ENCODE measurements at regions not wholly inside any gene's neighbourhood (a gene's known extent, or its start where the extent isn't known, plus 50 kb on each side); places are given as distances from the start of the nearest gene placed in this dataset.
"Not testable (repeated sequence)": the region's sequence is repeated elsewhere in the genome, so short reads cannot be mapped to it uniquely, and the experiment has no call there.

- no peak for FAIRE-seq
Measured at GRCh38 chr6:133758815-133759335, 130.0 kb upstream of the TCF21 start.

DNA sequence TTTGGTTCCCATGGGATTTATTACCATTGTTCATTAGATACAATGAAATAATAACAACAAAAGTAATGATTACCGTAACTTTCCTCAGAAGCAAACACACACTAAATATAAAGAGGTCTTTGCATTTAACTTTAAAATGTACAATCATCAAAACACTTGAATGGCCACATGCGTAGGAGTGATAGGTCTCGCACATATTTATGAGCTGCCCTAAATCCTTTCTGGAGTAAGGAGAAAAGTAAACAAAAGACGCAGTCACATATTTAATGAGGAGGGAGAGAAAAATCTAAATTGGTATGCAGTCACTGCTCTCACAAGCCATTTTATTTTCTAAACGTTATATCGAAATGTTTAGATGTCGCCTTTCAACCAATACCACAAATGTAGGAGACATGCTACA, 129.4 kb upstream of the TCF21 start:
- FAIRE-seq = no peak

DNA sequence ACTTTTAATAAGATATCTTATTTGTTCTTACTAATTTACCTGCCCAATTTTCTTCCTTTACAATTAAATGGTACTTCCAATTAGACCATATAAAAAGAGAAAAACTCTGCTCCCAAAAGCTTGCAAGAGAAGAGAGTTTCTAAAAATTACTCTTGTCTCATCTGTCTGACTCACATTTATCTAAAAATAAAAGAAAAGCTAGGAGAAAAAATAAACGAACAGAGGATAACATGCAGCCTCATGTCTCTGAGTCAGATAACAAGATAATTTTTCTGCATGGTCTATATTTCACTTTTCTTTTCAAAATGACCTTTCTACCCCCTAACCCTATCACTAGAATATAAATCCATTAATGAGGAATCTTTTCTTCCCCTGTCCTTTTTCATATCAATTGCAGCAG, 127.2 kb upstream of the TCF21 start:
- no peak for FAIRE-seq

DNA sequence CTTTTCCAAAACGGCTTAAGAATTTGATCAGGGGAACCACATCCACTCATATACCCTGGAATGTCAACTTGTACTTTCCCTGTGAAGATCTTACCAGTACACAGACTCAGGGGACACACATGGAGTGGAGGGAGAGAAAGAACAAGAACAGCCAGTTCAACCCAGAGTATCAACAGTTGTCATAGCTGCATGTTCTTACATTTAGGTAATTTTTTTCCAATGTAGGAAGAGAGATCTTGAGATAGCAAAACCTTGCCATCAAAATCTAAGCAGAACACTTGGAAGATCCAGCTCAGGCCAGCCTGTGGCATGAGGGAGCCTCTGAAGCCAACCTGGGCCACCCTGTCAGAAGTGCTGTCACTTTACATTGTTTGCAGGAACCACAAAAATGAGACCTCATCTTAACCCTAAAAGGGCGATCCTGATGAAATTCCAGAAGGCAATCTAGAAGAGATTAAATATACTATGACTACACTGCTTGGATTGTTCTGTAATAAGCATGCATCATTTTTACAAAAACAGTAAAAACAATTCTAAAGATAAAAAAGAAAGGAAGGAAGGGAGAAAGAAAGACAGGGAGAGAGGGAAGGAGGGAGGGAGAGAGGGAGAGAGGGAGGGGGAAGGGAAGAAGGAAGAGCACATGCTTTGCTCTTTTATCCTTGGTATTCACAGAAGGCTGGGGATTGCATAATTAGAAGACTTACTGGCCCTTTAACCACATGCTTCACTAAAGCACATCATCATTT, 124.7 kb upstream of the TCF21 start:
- no peak for FAIRE-seq

- FAIRE-seq = no peak
Measured at GRCh38 chr6:133764754-133765208, 124.1 kb upstream of the TCF21 start.

DNA sequence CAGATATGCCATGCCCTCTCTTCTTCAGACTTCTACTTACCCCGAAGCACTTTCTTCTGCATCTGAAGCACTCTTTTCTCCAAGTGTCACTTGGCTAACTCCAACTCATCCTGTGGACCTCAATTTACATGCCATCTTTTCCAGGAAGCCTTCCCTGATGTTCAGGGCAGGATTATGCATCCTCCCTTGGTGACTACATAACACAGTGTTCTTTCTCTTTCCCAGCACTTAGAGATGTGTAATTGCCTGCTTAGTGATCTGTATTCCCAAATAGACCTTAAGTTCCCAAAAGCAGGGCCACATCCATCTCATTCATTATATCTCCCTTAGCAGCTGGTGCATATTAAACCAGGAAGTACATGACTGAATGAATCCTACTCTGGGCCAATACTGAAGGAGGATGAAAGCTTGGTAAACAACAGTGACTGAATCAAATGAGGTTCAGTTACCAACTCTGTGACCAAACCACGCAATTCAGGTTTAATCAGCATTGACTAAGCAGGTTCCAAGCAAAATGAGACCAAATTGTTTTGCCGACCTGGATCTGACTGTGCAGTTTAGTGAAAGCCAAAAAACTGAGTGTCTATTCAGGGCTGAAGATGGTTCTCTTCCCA, 121.4 kb upstream of the TCF21 start:
- FAIRE-seq = peak; percentile 27

DNA sequence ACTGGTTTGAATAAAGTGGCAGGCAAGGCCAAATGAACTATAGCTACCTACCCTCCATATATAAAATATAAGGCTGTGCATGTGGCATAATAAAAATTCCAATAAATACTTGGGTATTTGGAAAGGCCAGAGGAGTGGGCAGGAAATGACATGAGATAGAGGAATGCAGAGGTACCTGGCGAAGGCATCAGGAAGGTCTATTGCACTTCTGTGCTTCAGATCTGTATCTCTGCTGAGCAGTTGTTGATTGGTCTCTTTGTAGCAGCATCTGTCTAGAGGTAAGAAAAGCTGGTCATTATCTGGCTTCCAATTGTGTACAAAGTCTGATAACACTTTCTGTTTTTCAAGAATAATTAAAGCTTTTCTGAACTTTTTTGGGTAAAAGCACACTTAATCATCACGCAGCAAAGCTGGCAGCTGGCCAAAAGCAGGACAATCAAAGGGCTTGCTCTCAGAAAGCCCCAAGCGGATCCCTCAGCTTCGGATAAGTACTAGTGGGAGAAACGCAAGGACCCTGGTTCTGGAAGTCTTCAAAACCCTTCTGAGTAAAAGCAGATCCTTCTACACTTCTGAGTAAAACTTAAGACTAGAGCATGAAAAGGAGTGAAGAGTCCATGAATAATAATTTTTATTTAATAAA, 120.1 kb upstream of the TCF21 start:
- FAIRE-seq = no peak

DNA sequence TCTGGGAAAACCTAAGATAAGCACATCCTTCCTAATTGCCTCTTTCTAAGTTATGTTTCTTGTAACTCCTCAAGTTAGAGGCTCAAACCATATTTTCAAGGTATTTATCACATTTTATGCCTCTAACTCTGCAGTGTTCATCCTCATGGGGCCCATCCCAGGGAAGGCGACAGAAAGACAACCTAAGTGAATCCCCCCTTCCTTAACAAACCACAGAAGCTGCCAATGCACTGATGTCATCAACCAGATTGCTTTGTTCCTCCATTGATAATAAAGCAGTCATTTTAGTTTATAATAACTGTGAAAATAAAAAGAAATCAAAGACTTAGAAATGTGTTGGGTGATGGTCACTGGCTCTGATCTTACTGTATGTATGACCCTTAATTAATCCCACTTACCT, 119.5 kb upstream of the TCF21 start:
- no peak for FAIRE-seq

DNA sequence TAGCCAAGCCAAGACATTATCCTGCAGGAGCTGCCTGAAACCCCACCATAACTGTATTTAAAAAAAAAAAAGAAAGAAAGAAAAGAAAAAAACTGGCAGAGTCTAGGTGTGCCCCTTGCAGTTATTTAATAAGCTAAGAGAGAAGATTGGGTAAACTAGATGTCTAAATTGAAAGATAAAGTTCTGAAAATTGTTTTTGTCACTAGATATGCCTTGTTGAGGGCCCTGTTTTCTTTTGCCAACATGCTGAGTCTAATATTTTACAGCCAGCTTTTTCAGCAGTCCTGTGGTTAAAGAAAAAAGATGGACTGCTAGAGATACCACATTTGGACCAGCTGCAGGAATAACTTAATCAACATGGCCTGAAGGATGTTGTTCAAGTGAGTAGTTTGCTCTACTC, 116.3 kb upstream of the TCF21 start:
- FAIRE-seq = no peak

- no peak for FAIRE-seq
Measured at GRCh38 chr6:133773776-133774175, 115.1 kb upstream of the TCF21 start.

- no peak for FAIRE-seq
Measured at GRCh38 chr6:133774356-133774755, 114.6 kb upstream of the TCF21 start.

GRCh38 chr6:133778414-133779130, 110.3 kb upstream of the TCF21 start:
- no peak for FAIRE-seq

DNA sequence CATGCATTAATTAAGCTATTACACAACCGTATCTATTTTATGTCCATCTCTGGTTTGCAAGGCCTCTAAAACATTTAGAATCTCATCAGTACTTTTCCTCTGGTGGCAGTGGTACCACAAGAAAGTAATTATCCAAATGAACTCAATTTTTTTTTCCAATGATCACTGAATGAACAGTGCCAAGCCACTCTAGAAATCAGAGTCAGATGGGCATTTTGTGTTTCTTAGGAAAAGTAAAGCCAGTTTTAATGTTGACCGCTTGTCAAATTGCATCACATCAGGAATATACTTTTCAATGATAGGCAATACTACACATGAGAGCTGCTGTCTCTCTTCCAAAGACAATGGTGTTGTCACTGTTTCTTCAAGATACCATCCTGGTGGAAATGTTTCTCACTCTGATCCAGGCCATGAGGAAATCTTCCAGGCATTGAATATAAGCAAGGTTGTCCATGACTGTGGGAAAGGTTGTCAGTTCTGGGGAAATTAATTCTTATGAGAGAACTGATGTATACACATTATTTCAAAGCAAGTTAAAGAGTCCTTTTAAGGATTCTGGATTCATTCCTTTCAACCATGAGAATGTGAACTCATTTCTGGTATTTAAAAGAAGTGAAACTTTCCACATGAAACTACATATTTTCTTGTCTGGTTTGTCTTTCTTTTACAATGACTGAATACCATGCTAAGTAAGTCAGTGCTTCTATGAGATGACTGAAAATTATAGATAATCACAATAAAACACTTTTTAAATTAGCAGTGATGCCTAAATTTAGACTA, 108.8 kb upstream of the TCF21 start:
- no peak for FAIRE-seq

DNA sequence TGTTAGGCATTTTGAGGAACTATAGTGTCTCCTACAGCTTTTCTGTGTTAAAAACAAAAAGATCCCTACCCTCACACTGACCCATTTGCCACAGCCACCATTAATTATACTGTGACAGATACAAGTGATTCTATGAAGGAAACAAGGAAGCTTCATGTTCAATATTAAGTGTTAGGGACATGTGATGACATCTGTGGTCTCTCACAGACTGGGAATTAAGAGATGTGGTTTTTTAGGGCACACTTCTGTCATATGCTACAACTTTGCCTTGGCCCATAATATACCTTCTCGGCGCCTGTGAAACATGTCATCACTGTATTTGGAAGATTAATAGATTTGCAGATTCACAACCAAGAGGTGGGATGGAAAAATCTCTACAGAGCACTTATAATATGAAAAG, 102.9 kb upstream of the TCF21 start:
- FAIRE-seq = no peak

DNA sequence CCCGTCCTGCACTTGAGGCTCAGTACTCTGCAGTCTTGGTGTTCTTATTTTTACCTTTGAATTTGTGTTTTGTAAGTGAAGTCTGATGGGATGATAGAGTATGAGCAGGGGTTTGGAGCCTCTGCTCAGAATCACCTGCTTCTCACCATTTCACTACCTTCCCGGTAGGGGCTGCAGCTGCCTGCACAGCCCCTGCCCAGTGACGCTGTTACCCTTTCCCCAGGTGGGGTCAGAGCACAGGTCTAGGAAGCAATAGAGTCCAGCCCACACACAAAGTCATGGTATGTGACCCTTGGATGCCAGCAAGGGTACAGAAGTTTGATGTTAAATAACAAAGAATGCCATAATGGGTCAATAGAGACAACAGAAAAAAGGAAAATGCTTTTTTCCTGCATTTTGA, 101.8 kb upstream of the TCF21 start:
- no peak for FAIRE-seq

DNA sequence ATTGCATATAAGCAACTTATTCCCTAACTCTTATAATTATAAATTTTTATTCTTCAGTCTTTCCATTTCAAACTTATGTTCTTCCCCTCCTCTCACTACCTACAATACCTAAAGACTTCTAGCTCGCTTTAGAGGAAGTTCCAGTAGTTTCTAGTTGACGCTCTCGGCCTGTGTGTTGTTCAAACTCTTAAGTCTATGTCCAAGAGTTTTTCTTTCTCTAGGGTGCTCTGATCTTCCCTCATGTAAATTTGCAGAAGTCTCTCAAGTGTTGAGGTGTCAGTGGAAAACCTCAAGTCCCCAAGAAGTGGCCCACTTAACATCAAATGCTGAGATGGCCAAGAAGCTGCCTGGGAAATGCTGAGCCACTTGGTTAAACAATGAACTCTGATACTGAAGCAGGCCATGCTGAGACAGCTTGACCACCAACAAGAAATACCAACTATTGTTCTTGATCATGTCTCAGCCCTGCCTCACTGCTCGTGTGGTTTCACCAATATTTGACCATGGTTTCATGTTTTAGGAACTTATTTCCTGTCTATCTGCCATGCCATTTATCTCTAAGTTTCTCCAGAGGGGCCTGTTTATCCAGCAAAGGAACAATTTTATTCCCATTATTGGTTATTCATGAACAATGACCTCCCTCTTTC, 100.9 kb upstream of the TCF21 start:
- no peak for FAIRE-seq

- FAIRE-seq = no peak
Measured at GRCh38 chr6:133788556-133788955, 100.4 kb upstream of the TCF21 start.

DNA sequence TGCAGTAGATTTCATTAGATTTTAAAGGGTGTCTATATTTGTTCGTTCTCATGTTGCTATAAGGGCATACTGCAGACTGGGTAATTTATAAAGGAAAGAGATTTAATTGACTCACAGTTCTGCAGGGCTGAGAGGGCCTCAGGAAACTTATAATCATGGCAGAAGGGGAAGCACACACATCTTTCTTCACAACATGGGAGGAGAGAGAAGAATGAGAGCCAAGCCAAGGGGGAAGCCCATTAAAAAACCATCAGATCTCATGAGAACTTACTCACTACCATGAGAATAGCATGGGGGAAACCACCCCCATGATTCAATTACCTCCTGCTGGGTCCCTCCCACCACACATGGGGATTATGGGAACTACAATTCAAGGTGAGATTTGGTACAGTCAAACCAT, 99.5 kb upstream of the TCF21 start:
- not testable (repeated sequence) for FAIRE-seq

- FAIRE-seq = not testable (repeated sequence)
Measured at GRCh38 chr6:133790756-133791155, 98.2 kb upstream of the TCF21 start.

- peak; percentile 55 for FAIRE-seq
Measured at GRCh38 chr6:133795051-133795450, 93.9 kb upstream of the TCF21 start.

DNA sequence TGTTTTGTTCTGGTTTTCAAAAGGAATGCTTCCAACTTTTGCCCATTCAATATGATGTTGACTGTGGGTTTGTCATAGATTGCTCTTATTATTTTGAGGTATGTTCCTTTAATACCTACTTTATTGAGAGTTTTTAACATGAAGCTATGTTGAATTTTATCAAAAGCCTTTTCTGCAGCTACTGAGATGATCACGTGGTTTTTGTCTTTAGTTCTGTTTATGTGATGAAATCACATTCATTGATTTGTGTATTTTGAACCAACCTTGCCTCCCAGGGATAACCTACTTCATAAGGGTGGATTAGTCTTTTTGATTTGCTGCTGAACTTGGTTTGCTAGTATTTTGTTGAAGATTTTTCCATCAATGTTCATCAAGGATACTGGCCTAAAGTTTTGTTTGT, 92.7 kb upstream of the TCF21 start:
- no peak for FAIRE-seq

GRCh38 chr6:133799043-133799442, 89.9 kb upstream of the TCF21 start:
- no peak for FAIRE-seq

Measured in islet of Langerhans (tissue), 1 donor.